CD4-positive, alpha-beta T cell (primary cell): ENCODE measurements at regions not wholly inside any gene's neighbourhood (a gene's known extent, or its start where the extent isn't known, plus 50 kb on each side); places are given as distances from the start of the nearest gene placed in this dataset.

Experiments
- ATAC-seq: fragments of 200-7000 bp; cut with Tn5 transposase; one replicate; pipeline ENCODE4 v1.10.0; 2022; ENCODE audit warnings: mild to moderate bottlenecking; ENCODE audit not compliant: poor library complexity
- CTCF ChIA-PET: fragments of 350-600 bp; sonication (Branson Sonifier 250); formaldehyde crosslinking; loops from one replicate; lab custom pipeline; 2021; ENCODE audit warnings: antibody characterized with exemption, inconsistent platforms; lab: Charles Lee
- POLR2A ChIA-PET: fragments of 350-600 bp; sonication (Branson Sonifier 250); formaldehyde crosslinking; loops from one replicate; lab custom pipeline; 2021; ENCODE audit warnings: antibody characterized with exemption, inconsistent platforms; lab: Charles Lee
- DNase-seq, 14 experiments: peaks; one replicate each; pipeline ENCODE4 v3.0.0-alpha.2; 2013 to 2020; ENCODE audit warnings: mixed read lengths in 2 of 14
- H3K27ac ChIP-seq, 2 donors: one replicate each; pipeline versions ENCODE4 v1.5.1 to v1.7.0; 2013; ENCODE audit warnings: low read length in 2 of 2, low read depth in 1 of 2, mild to moderate bottlenecking in 1 of 2
- H3K27me3 ChIP-seq, 2 experiments: 1 replicate in 1 of 2; 2 replicates in 1 of 2; pipeline versions ENCODE4 v1.6.1 to v1.7.0; 2013; ENCODE audit warnings: low read length in 2 of 2, control low read depth in 1 of 2, mild to moderate bottlenecking in 1 of 2, moderate library complexity in 1 of 2; ENCODE audit not compliant: insufficient read depth in 2 of 2, control insufficient read depth in 1 of 2
- H3K36me3 ChIP-seq: one replicate; pipeline ENCODE4 v1.6.1; 2013; ENCODE audit warnings: low read length, control low read depth; ENCODE audit not compliant: insufficient read depth
- H3K4me1 ChIP-seq: one replicate; pipeline ENCODE4 v1.6.1; 2013; ENCODE audit warnings: low read length, control low read depth; ENCODE audit not compliant: insufficient read depth
- H3K4me3 ChIP-seq: one replicate; pipeline ENCODE4 v1.5.1; 2013; ENCODE audit warnings: mild to moderate bottlenecking, low read length, moderate library complexity
- H3K9me3 ChIP-seq, 2 experiments: 1 replicate in 1 of 2; 2 replicates in 1 of 2; pipeline versions ENCODE4 v1.6.1 to v1.7.0; 2013; ENCODE audit warnings: low read length in 2 of 2, mild to moderate bottlenecking in 2 of 2, control low read depth in 1 of 2, moderate library complexity in 1 of 2; ENCODE audit not compliant: control insufficient read depth in 1 of 2, insufficient read depth in 1 of 2
- H3K27ac Mint-ChIP-seq: one replicate; pipeline ENCODE4 v1.8.0; 2020; ENCODE audit warnings: mixed read lengths
- H3K27me3 Mint-ChIP-seq: one replicate; pipeline ENCODE4 v1.8.0; 2021; ENCODE audit warnings: mixed read lengths
- H3K36me3 Mint-ChIP-seq: one replicate; pipeline ENCODE4 v1.8.0; 2021; ENCODE audit warnings: low read depth, mixed read lengths
- H3K4me1 Mint-ChIP-seq: one replicate; pipeline ENCODE4 v1.8.0; 2021; ENCODE audit warnings: low read depth, mixed read lengths
- H3K4me3 Mint-ChIP-seq: one replicate; pipeline ENCODE4 v1.8.0; 2020; ENCODE audit warnings: mild to moderate bottlenecking, mixed read lengths
- H3K9me3 Mint-ChIP-seq: one replicate; pipeline ENCODE4 v1.8.0; 2020; ENCODE audit warnings: mixed read lengths
- intact Hi-C, 2 experiments: fragments of 100-400 bp; cut with DNase I in 1 of 2; cut with micrococcal nuclease in 1 of 2; formaldehyde crosslinking; loops; one replicate each; pipeline versions ENCODE4 v1.15.1 to v1.9.0; 2023 to 2025; cut with DNase I, micrococcal nuclease
- TF ChIP-seq, protein P1 (sequence below): fragments of 200-600 bp; IDR thresholded peaks from one replicate; pipeline ENCODE4 v1.8.0; 2022; ENCODE audit warnings: antibody characterized with exemption, mild to moderate bottlenecking

- no peak overlapping the region for H3K27ac Mint-ChIP-seq
- no peak overlapping the region for H3K4me3 Mint-ChIP-seq
- no peaks in the 10 kb centered on the region for H3K27me3 ChIP-seq
- no peaks in the 10 kb centered on the region for H3K9me3 ChIP-seq
- H3K27me3 Mint-ChIP-seq, result no peaks in the 10 kb centered on the region
- ATAC-seq, result no peak
- no peak overlapping the region for H3K4me3 ChIP-seq
- no peaks in the 10 kb centered on the region for H3K36me3 Mint-ChIP-seq
- H3K36me3 ChIP-seq, result no peaks in the 10 kb centered on the region
- POLR2A ChIA-PET, result no interaction called here
- TF ChIP-seq, protein P1, sequence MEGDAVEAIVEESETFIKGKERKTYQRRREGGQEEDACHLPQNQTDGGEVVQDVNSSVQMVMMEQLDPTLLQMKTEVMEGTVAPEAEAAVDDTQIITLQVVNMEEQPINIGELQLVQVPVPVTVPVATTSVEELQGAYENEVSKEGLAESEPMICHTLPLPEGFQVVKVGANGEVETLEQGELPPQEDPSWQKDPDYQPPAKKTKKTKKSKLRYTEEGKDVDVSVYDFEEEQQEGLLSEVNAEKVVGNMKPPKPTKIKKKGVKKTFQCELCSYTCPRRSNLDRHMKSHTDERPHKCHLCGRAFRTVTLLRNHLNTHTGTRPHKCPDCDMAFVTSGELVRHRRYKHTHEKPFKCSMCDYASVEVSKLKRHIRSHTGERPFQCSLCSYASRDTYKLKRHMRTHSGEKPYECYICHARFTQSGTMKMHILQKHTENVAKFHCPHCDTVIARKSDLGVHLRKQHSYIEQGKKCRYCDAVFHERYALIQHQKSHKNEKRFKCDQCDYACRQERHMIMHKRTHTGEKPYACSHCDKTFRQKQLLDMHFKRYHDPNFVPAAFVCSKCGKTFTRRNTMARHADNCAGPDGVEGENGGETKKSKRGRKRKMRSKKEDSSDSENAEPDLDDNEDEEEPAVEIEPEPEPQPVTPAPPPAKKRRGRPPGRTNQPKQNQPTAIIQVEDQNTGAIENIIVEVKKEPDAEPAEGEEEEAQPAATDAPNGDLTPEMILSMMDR, result no peak
- intact Hi-C loops, result no loop called here
- H3K9me3 Mint-ChIP-seq, result no peaks in the 10 kb centered on the region
- CTCF ChIA-PET, result no interaction called here
- DNase-seq, result no peak
- no peaks in the 10 kb centered on the region for H3K4me1 ChIP-seq
- H3K27ac ChIP-seq, result no peak overlapping the region
- no peaks in the 10 kb centered on the region for H3K4me1 Mint-ChIP-seq
Observed at GRCh38 chr11:127653076-127653475, 652.5 kb upstream of the KIRREL3 start.

GRCh38 chr11:127651888-127652221, 651.3 kb upstream of the KIRREL3 start:
- no peaks in the 10 kb centered on the region for H3K27me3 Mint-ChIP-seq
- Histone ChIP-seq H3K27ac (no peak overlapping the region), H3K27me3 (no peaks in the 10 kb centered on the region), H3K4me1 (no peaks in the 10 kb centered on the region), H3K36me3 (no peaks in the 10 kb centered on the region), H3K9me3 (no peaks in the 10 kb centered on the region), H3K4me3 (no peak overlapping the region)
- H3K4me3 Mint-ChIP-seq, result no peak overlapping the region
- ChIA-PET POLR2A (no interaction called here), CTCF (no interaction called here)
- no peak for ATAC-seq
- H3K27ac Mint-ChIP-seq, result no peak overlapping the region
- DNase-seq, result no peak
- intact Hi-C loops, result no loop called here
- H3K4me1 Mint-ChIP-seq, result no peaks in the 10 kb centered on the region
- no peaks in the 10 kb centered on the region for H3K9me3 Mint-ChIP-seq
- no peaks in the 10 kb centered on the region for H3K36me3 Mint-ChIP-seq
- TF ChIP-seq, protein P1, result no peak

DNA sequence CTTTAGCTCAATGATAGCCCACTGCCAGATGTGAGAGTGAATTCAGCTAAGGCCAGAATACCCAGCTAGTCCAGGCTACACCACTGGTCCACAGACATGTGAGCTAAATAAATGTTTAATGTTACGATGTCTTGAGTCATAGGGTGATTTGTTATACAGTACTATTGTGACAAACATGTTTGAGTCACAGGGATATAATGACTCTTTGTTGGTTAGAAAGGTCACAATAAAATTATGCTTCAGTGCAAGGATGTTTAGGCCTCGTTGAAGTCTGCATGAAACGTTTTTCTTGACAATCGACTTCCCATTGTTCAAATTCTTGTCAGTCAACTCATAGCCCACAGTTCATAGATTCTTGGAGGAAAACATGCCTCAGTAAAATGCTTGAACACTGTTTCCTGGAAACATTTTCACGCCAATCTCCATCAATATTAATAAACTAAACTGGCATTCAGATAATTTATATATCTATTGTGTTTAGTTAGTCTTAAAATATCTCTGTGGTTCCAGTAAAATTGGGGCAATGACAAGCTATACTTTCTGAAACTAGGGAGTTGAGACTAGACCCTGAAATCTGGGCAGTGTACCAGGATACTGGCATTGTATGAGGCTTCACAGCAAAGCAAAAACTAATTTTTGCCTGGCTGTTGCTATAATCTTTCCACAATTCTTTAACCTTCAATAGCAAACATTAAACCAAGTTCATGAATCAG, 650.8 kb upstream of the KIRREL3 start:
- no peak for ATAC-seq
- no peak overlapping the region for H3K27ac Mint-ChIP-seq
- intact Hi-C loops, result no loop called here
- no peak overlapping the region for H3K27ac ChIP-seq
- H3K36me3 ChIP-seq, result no peaks in the 10 kb centered on the region
- POLR2A ChIA-PET, result no interaction called here
- no peaks in the 10 kb centered on the region for H3K9me3 Mint-ChIP-seq
- no peaks in the 10 kb centered on the region for H3K27me3 Mint-ChIP-seq
- H3K36me3 Mint-ChIP-seq, result no peaks in the 10 kb centered on the region
- no peak overlapping the region for H3K4me3 Mint-ChIP-seq
- H3K27me3 ChIP-seq, result no peaks in the 10 kb centered on the region
- TF ChIP-seq, protein P1, result no peak
- no peaks in the 10 kb centered on the region for H3K4me1 Mint-ChIP-seq
- DNase-seq, result no peak
- H3K4me3 ChIP-seq, result no peak overlapping the region
- H3K9me3 ChIP-seq, result no peaks in the 10 kb centered on the region
- CTCF ChIA-PET, result no interaction called here
- no peaks in the 10 kb centered on the region for H3K4me1 ChIP-seq
